ENCODE measurements at regions not wholly inside any gene's neighbourhood (a gene's known extent, or its start where the extent isn't known, plus 50 kb on each side); places are given as distances from the start of the nearest gene placed in this dataset.

DNA sequence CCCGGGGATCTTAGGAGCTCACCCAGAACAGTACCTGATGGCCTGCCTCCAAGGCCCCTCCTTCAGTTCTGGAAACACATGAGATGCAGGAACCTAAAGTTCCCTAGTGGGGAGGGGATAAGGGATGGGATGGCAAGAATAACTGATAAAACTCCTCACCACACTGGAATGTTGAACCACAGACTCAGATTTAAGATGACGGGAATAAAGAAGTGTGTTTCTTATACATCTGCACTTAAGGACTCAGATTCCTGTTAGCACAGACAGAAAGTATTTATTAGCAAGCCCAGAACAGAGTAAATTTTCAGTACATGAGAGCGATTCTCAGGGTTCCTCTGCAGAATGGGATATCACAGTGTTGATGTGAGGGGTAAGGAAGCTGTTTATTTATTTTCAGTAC is 245.2 kb downstream of the TLE3 start:
- Histone ChIP-seq H4K20me1 (ENCODE audit: control insufficient read depth, extremely low read depth, insufficient read depth, low read length) (peaks cover 2% of the 10 kb centered on the region), H3K4me1 (ENCODE audit: control insufficient read depth, extremely low read depth, insufficient read depth, low read length) (peaks cover 3% of the 10 kb centered on the region), H3K27me3 (ENCODE audit: control insufficient read depth, extremely low read depth, insufficient read depth, low read length) (no peaks in the 10 kb centered on the region), H3K4me2 (ENCODE audit: control insufficient read depth, extremely low read depth, insufficient read depth, low read depth, low read length) (no peak overlapping the region), H2AFZ (ENCODE audit: control insufficient read depth, low read length) (no peak overlapping the region), H3K27ac (ENCODE audit: control insufficient read depth, insufficient read depth, low read length) (no peak overlapping the region), H3K9me3 (ENCODE audit: control insufficient read depth, low read depth, low read length) (no peaks in the 10 kb centered on the region), H3K9ac (ENCODE audit: control insufficient read depth, extremely low read depth, insufficient read depth, low read length) (no peak overlapping the region), H3K9me1 (ENCODE audit: control insufficient read depth, extremely low read depth, insufficient read depth, low read length) (no peaks in the 10 kb centered on the region), H3K4me3 (ENCODE audit: control insufficient read depth in 2 of 3, extremely low read depth in 1 of 3, insufficient read depth in 2 of 3, low read depth in 1 of 3, low read length in 3 of 3) (no peak overlapping the region), H3K79me2 (ENCODE audit: control insufficient read depth, insufficient read depth, low read length) (no peaks in the 10 kb centered on the region), H3K36me3 (ENCODE audit: control insufficient read depth in 2 of 2, extremely low read depth in 1 of 2, insufficient read depth in 2 of 2, low read length in 2 of 2) (no peaks in the 10 kb centered on the region)
- dilution Hi-C loops (cut with MboI; ENCODE audit: extremely low pct_ligation_motif_present, low sequenced_read_pairs) = no loop called here
- FAIRE-seq = no peak
- TF ChIP-seq EZH2 (IDR thresholded peaks at IDR 0.05; ENCODE audit: low read length) (no peak), CTCF (optimal IDR thresholded peaks at IDR 0.05 in 1 of 3, IDR thresholded peaks at IDR 0.05 in 1 of 3, conservative IDR thresholded peaks at IDR 0.05 in 1 of 3; ENCODE audit: extremely low read depth in 1 of 3, insufficient read depth in 2 of 3, low read length in 3 of 3) (no peak)
- no peak for DNase-seq (ENCODE audit: low read depth, low spot score)

DNA sequence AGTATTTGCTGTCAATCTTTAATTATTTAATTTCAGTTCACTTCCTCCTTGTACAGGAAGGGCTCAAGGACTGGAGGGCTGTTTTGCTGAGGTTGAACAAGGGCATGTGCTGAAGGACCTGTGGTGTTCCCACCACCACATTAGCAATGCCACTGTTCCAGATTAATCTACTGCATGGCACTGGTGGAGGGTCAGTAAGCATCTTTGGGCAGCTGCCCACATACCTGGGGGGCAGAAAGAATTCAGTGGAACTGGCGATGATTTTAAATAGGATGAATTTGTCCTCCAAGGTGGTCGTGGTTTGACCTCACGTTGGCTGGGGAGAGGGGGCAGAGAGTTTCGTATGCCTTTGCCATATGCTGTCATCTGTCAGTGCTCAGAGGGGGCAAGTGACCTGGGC is 244.8 kb downstream of the TLE3 start:
- Histone ChIP-seq H3K4me2 (ENCODE audit: control insufficient read depth, extremely low read depth, insufficient read depth, low read depth, low read length) (no peak overlapping the region), H4K20me1 (ENCODE audit: control insufficient read depth, extremely low read depth, insufficient read depth, low read length) (peaks cover 2% of the 10 kb centered on the region), H3K79me2 (ENCODE audit: control insufficient read depth, insufficient read depth, low read length) (no peaks in the 10 kb centered on the region), H2AFZ (ENCODE audit: control insufficient read depth, low read length) (no peak overlapping the region), H3K27me3 (ENCODE audit: control insufficient read depth, extremely low read depth, insufficient read depth, low read length) (no peaks in the 10 kb centered on the region), H3K27ac (ENCODE audit: control insufficient read depth, insufficient read depth, low read length) (no peak overlapping the region), H3K9me3 (ENCODE audit: control insufficient read depth, low read depth, low read length) (no peaks in the 10 kb centered on the region), H3K9ac (ENCODE audit: control insufficient read depth, extremely low read depth, insufficient read depth, low read length) (no peak overlapping the region), H3K4me3 (ENCODE audit: control insufficient read depth in 2 of 3, extremely low read depth in 1 of 3, insufficient read depth in 2 of 3, low read depth in 1 of 3, low read length in 3 of 3) (no peak overlapping the region), H3K36me3 (ENCODE audit: control insufficient read depth in 2 of 2, extremely low read depth in 1 of 2, insufficient read depth in 2 of 2, low read length in 2 of 2) (no peaks in the 10 kb centered on the region), H3K9me1 (ENCODE audit: control insufficient read depth, extremely low read depth, insufficient read depth, low read length) (no peaks in the 10 kb centered on the region), H3K4me1 (ENCODE audit: control insufficient read depth, extremely low read depth, insufficient read depth, low read length) (peaks cover 3% of the 10 kb centered on the region)
- TF ChIP-seq EZH2 (IDR thresholded peaks at IDR 0.05; ENCODE audit: low read length) = no peak
- no peak for TF ChIP-seq CTCF (optimal IDR thresholded peaks at IDR 0.05 in 1 of 3, IDR thresholded peaks at IDR 0.05 in 1 of 3, conservative IDR thresholded peaks at IDR 0.05 in 1 of 3; ENCODE audit: extremely low read depth in 1 of 3, insufficient read depth in 2 of 3, low read length in 3 of 3)
- DNase-seq (ENCODE audit: low read depth, low spot score) = no peak
- FAIRE-seq = no peak
- dilution Hi-C loops (cut with MboI; ENCODE audit: extremely low pct_ligation_motif_present, low sequenced_read_pairs) = no loop called here

Measured in keratinocyte (primary cell).